ENCODE measurements at regions not wholly inside any gene's neighbourhood (a gene's known extent, or its start where the extent isn't known, plus 50 kb on each side); places are given as distances from the start of the nearest gene placed in this dataset.

DNA sequence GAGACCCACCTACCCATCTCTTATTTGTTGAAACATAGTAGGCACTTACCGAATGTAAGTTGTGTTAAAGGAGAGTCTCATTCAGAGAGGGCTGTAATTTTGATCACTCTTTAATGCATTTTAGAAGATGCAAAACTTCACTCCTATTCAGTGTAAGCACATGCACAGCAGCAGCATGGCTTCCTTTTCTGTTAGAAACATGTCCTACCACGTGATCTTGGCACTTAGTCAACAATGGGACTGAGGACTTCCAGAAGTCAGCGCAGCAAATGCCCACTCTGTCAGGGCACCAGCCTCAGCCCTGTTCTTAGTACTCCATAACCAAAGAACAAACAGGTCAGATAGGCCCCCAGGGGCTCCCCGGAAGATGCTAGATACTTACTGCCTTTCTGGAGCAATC, 456.5 kb downstream of the METTL4 start:
- Mint-ChIP-seq H3K36me3 (no peaks in the 10 kb centered on the region), H3K4me1 (peaks cover 7% of the 10 kb centered on the region), H3K9me3 (no peaks in the 10 kb centered on the region), H3K27ac (no peak overlapping the region), H3K4me3 (no peak overlapping the region), H3K27me3 (ENCODE audit: low read depth) (peaks cover 5% of the 10 kb centered on the region)
- TF ChIP-seq, protein P1, sequence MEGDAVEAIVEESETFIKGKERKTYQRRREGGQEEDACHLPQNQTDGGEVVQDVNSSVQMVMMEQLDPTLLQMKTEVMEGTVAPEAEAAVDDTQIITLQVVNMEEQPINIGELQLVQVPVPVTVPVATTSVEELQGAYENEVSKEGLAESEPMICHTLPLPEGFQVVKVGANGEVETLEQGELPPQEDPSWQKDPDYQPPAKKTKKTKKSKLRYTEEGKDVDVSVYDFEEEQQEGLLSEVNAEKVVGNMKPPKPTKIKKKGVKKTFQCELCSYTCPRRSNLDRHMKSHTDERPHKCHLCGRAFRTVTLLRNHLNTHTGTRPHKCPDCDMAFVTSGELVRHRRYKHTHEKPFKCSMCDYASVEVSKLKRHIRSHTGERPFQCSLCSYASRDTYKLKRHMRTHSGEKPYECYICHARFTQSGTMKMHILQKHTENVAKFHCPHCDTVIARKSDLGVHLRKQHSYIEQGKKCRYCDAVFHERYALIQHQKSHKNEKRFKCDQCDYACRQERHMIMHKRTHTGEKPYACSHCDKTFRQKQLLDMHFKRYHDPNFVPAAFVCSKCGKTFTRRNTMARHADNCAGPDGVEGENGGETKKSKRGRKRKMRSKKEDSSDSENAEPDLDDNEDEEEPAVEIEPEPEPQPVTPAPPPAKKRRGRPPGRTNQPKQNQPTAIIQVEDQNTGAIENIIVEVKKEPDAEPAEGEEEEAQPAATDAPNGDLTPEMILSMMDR (IDR thresholded peaks at IDR 0.05; ENCODE audit: unreplicated experiment), result no peak
- no peak for DNase-seq (ENCODE audit: low spot score in 2 of 2, unreplicated experiment in 2 of 2)

DNA sequence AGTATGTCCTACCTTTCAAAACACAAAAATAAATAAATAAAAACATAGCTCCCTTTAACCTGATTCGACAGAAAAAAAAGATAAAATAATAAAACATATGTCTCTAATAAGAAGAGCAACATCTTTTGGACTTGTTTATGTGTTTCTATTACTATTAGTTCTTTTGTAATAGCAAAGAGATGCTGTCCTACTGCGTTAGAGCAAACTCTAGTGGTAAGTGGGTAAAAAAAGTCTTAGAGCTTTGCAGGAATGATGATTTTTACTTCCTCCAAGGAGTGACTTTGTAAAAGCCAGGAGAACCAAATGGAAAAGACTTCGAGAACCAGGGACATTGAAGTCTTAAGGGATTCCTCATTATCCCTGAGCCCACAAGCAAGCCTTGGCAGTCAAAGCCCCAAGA, 450.1 kb downstream of the METTL4 start:
- Mint-ChIP-seq H3K4me3 (no peak overlapping the region), H3K27me3 (ENCODE audit: low read depth) (peaks cover 1% of the 10 kb centered on the region), H3K9me3 (no peaks in the 10 kb centered on the region), H3K36me3 (no peaks in the 10 kb centered on the region), H3K27ac (no peak overlapping the region), H3K4me1 (no peaks in the 10 kb centered on the region)
- TF ChIP-seq, protein P1 (IDR thresholded peaks at IDR 0.05; ENCODE audit: unreplicated experiment), result no peak
- DNase-seq (ENCODE audit: low spot score in 2 of 2, unreplicated experiment in 2 of 2), result no peak

DNA sequence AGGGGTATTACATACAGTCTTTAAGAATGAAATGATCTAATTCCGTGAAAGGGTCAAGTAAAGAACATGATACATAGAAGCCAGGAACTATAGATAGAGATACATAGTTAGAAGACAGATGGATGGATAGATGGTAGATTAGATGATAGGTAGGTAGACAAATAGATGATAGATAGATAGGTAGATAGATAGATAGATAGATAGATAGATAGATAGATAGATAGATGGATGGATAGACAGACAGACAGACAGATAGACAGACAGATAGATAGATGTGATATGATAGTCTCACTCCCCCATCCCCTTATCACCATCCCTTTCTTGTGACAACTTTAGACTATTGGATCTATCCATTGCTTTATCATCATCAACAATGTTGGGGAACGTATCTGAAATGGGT, 448.2 kb downstream of the METTL4 start:
- Mint-ChIP-seq H3K27me3 (ENCODE audit: low read depth) (peaks cover 5% of the 10 kb centered on the region), H3K27ac (no peak overlapping the region), H3K4me3 (no peak overlapping the region), H3K9me3 (no peaks in the 10 kb centered on the region), H3K4me1 (no peaks in the 10 kb centered on the region), H3K36me3 (no peaks in the 10 kb centered on the region)
- DNase-seq (ENCODE audit: low spot score in 2 of 2, unreplicated experiment in 2 of 2), result no peak
- TF ChIP-seq, protein P1 (IDR thresholded peaks at IDR 0.05; ENCODE audit: unreplicated experiment), result no peak

DNA sequence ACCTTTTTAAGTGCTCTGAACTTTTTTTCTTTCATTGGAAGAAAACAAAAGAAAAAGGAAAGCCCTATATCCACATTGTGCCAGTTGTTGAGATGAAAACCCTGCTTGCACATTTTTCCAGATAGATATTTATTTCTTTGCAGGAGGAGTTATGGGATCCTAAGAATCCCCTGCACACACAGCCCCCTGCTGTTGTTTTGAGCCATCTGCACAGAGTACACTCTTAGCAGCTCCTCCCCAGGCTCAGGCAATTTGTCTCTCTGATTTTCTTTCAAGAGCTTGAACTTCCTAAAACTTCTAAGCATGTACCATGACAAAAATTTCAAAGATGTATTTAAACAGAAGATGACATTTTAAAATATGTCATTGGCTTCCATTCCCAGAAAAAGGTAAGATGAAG, 436.9 kb downstream of the METTL4 start:
- no peak overlapping the region for H3K27ac Mint-ChIP-seq
- no peaks in the 10 kb centered on the region for H3K36me3 Mint-ChIP-seq
- H3K4me3 Mint-ChIP-seq, result no peak overlapping the region
- no peaks in the 10 kb centered on the region for H3K4me1 Mint-ChIP-seq
- H3K9me3 Mint-ChIP-seq, result no peaks in the 10 kb centered on the region
- no peak for DNase-seq (ENCODE audit: low spot score in 2 of 2, unreplicated experiment in 2 of 2)
- no peaks in the 10 kb centered on the region for H3K27me3 Mint-ChIP-seq (ENCODE audit: low read depth)
- TF ChIP-seq, protein P1 (IDR thresholded peaks at IDR 0.05; ENCODE audit: unreplicated experiment), result no peak

DNA sequence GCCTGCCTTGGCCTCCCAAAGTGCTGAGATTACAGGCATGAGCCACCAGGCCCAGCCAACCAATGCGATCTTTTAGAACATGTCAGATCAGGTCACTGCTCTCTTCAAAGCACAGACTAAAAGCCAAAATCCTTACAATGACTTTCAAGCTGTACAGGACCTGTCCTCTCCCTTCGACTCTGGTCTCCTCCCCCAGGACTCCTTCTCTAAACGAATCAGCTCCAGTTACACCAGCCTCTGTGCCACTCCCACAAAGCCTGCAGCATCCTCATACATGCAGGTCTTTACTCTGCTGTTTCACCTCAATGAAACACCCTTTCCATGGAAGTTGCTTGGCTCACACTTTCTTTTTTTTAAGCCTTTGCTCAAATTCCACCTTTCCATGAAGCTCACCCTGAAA, 436.0 kb downstream of the METTL4 start:
- no peaks in the 10 kb centered on the region for H3K9me3 Mint-ChIP-seq
- no peak for DNase-seq (ENCODE audit: low spot score in 2 of 2, unreplicated experiment in 2 of 2)
- H3K36me3 Mint-ChIP-seq, result no peaks in the 10 kb centered on the region
- TF ChIP-seq, protein P1 (IDR thresholded peaks at IDR 0.05; ENCODE audit: unreplicated experiment), result no peak
- H3K4me3 Mint-ChIP-seq, result no peak overlapping the region
- no peak overlapping the region for H3K27ac Mint-ChIP-seq
- H3K4me1 Mint-ChIP-seq, result no peaks in the 10 kb centered on the region
- no peaks in the 10 kb centered on the region for H3K27me3 Mint-ChIP-seq (ENCODE audit: low read depth)

DNA sequence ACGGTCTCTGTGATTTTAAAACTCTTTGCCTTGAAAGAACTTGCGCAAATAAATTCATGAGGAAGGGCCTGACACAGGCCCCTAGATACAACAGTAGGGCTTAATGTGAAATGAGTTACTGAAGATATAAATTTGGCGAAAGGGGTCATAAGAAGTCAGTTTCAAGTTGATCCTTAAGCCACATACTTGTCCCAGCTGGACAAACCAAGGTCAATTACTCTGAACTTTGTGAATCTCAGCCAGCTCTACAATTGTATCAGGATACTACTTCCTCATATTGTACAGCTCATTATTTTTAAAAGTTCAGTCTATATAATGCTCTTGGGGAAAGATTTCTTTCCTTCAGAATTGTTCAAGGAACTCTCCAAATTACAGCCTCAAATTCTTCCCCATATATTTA, 432.8 kb downstream of the METTL4 start:
- Mint-ChIP-seq H3K27ac (no peak overlapping the region), H3K9me3 (no peaks in the 10 kb centered on the region), H3K27me3 (ENCODE audit: low read depth) (no peaks in the 10 kb centered on the region), H3K4me3 (no peak overlapping the region), H3K4me1 (peaks cover 4% of the 10 kb centered on the region), H3K36me3 (no peaks in the 10 kb centered on the region)
- TF ChIP-seq, protein P1 (IDR thresholded peaks at IDR 0.05; ENCODE audit: unreplicated experiment), result no peak
- DNase-seq (ENCODE audit: low spot score in 2 of 2, unreplicated experiment in 2 of 2), result no peak

All from mesothelial cell of epicardium (in vitro differentiated cells).